Body of pancreas (tissue), 4 donors: ENCODE measurements at regions not wholly inside any gene's neighbourhood (a gene's known extent, or its start where the extent isn't known, plus 50 kb on each side); places are given as distances from the start of the nearest gene placed in this dataset.
"Not testable (repeated sequence)": the region's sequence is repeated elsewhere in the genome, so short reads cannot be mapped to it uniquely, and the experiment has no call there.

Experiments
- POLR2A ChIP-seq, 3 donors: fragments of 450-650 bp; IDR thresholded peaks; one replicate each; pipeline ENCODE4 v1.6.1; 2016; ENCODE audit warnings: antibody characterized with exemption in 3 of 3, mild to moderate bottlenecking in 2 of 3
- TF ChIP-seq, protein P1 (sequence below), 7 experiments: fragments of 450-650 bp in 4 of 7; fragments of 200-600 bp in 3 of 7; sonication (generic) in 3 of 7; IDR thresholded peaks; one replicate each; pipeline ENCODE4 v1.5.1; 2016 to 2019; ENCODE audit warnings: antibody characterized with exemption in 7 of 7

DNA sequence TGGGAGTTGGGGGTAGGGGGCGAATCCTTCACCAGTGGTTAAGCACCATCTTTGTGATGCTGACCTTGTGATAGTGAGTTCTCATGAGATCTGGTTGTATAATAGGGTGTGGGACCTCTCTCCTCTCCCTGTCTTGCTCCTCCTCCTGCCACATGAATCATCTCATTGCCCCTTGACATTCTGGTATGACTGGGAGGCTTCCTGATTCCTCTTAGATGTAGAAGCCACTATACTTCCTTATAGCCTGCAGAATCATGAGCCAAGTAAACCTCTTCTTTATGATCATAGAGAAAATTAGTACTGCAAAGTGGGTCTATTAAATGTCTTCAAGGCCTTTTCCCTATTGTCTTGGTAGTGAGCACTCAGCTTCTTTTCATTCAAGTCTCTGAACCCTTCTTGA, 813.3 kb downstream of the FOXD4L6 start:
- TF ChIP-seq, protein P1, sequence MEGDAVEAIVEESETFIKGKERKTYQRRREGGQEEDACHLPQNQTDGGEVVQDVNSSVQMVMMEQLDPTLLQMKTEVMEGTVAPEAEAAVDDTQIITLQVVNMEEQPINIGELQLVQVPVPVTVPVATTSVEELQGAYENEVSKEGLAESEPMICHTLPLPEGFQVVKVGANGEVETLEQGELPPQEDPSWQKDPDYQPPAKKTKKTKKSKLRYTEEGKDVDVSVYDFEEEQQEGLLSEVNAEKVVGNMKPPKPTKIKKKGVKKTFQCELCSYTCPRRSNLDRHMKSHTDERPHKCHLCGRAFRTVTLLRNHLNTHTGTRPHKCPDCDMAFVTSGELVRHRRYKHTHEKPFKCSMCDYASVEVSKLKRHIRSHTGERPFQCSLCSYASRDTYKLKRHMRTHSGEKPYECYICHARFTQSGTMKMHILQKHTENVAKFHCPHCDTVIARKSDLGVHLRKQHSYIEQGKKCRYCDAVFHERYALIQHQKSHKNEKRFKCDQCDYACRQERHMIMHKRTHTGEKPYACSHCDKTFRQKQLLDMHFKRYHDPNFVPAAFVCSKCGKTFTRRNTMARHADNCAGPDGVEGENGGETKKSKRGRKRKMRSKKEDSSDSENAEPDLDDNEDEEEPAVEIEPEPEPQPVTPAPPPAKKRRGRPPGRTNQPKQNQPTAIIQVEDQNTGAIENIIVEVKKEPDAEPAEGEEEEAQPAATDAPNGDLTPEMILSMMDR (IDR thresholded peaks at IDR 0.05): not testable (repeated sequence)
- not testable (repeated sequence) for TF ChIP-seq POLR2A (IDR thresholded peaks at IDR 0.05)
